GM19193 (cell line): ENCODE measurements at regions not wholly inside any gene's neighbourhood (a gene's known extent, or its start where the extent isn't known, plus 50 kb on each side); places are given as distances from the start of the nearest gene placed in this dataset.

ENCODE experiments used
- POLR2A ChIP-seq: IDR thresholded peaks from 4 replicates; pipeline ENCODE4 v1.6.1; 2011; ENCODE audit not compliant: insufficient read depth, insufficient read length; ENCODE audit errors: extremely low read depth

DNA sequence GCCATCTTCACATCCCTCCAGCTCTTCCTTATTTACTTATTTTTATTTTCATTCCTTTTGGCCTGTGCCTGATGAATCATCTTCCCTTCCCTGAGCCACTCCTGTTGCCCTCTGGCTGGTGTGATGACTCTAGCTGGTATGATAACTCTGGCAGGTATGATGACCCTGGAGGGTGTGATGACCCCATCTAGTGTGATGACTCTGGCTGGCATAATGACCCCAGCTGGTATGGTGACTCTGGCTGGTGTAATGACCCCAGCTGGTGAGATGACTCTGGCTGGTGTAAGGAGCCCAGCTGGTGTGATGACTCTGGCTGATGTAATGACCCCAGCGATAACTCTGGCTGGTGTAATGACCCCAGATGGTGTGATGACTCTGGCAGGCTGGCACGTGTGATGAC lies 426.8 kb downstream of the QKI start:
- TF ChIP-seq POLR2A = no peak

DNA sequence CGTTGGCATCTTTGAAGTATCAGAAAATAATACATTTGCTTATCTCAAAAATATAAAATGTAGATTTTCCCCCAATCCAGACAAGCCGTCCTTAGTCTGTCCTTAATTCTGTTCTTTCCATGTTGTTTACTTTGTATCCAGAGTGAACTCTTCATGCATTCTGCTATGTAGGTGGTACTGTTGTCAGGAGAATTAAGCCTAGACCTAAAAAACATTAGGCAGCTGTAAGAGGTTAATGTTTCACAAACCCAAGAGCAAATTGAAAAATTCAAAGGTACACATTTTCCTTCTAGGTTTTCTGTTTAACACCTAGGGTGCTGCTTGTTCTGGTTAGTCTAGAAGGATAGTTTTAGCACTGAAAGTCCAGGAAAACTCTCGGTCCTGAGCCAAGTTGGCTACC lies 426.4 kb downstream of the QKI start:
- TF ChIP-seq POLR2A = no peak

DNA sequence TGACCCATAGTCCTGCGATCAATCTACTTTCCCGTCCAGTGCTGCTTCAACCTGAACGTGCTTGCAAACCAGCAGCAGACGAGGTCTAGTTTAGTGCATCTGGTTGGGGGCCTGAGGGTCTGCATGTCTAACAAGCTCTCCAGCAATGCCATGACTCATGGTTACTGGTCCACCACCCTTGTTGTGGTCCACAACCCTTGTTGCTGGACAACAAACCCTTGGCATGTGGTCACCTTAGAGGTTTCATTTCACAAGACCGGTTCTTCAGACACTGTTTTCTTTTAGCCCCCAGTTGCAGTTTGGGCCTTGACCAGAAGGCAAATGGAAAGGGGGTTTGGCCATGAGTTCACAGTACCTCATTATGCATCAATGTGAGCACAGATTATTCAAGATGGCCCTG lies 424.8 kb downstream of the QKI start:
- TF ChIP-seq POLR2A = no peak

DNA sequence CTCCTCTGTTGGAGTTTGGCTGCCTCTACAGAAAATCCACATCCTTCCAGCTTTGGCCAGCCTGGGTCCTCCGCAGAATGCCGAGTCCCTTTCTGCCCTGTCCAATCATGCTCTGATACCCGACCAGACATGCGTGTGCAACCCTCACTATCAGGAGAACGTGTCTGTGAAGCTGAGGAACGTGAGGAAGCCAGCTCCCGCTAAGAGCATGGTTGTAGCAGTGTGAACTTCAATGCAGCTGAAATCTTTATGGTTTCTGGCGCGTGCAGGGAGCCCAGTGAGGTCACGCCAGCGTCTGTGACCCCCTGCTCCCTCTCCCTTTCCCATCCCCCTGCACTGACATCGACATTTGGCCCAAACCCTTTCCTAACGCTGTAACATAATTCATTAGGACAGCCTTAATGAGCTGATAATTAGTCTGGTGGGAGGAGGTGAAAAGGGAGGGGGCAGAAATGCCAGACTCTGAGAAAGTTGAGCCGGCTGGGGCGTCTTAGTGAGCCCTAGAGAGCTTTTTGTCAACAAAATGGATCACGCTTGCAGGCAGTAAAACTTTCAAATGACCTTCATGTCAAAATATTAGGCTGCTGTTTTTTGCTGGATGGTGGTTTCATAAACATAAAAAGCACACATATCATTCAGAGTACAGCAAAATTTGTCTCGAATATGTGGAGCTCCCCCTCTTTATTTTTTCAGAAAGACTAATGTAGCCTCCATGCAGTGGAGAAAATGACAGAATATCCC lies 423.3 kb downstream of the QKI start:
- no peak for TF ChIP-seq POLR2A

DNA sequence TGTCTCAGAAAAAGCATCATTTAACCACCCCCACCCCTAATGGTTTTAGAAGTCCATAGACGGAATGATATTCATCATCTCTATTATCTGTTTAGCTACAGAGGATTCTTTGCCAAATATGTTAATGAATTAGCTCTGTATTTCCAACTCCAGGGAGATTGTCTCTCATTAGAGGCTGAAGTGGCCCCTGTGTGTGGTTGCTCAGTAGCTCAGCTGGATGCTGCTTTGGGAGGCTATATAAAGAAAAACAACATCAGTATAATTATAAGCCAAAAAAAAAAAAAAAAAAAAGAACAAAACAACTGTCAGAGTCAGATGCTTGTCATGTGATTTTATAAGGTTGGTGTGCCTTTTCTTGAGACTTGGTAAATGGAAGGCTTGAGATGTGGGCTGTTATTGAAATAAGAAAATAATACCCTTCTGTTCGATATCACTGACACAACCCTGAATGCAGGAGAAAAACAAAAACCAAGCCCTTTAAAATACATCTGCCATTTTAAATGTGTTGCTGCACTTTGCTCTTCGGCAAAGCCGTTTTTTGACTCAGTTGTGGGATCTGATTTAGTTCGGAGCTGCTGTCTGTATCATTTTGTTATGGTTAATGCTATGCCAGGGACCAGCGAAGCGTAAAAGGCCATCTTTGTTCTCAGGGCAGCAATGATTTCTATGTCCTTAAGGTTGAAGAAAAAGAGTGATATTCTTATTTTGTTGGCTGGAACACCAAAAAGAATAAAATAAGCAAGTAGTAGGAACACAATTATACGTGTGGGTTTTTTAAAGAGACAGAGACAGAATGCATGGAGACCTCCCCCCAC lies 422.6 kb downstream of the QKI start:
- TF ChIP-seq POLR2A = no peak

DNA sequence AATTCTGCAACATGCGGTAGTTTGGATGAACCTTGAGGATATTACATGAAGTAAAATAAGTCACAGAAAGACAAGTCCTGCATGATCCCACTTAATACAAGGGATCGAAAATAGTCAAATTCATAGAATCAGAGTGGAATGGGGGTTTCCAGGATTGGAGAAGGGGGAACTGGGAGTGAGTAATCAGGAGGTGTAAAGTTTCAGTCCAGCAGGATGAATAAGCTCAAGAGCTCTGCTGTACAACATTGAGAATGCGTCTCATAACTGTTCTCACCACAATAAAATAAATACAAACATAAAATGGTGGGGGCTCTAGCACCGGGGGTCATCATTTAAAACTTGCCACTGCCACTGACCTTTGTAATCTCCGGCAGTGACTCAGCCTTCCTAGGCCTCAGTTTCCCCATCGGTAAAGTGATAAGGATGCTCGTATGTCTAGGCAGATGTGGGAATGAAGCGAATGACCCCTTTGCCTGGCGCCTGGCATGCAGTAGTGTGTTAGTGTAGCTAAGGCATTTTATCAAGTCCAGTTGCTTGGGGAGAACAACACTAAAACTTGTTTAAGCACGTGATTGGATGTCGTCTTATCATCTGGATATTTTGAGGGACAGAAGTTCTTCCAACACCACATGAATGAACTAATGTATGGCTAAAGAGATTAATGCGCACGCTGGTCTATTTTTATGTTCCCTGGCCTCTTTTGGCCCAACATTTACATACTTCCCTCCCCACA lies 421.1 kb downstream of the QKI start:
- TF ChIP-seq POLR2A = no peak

DNA sequence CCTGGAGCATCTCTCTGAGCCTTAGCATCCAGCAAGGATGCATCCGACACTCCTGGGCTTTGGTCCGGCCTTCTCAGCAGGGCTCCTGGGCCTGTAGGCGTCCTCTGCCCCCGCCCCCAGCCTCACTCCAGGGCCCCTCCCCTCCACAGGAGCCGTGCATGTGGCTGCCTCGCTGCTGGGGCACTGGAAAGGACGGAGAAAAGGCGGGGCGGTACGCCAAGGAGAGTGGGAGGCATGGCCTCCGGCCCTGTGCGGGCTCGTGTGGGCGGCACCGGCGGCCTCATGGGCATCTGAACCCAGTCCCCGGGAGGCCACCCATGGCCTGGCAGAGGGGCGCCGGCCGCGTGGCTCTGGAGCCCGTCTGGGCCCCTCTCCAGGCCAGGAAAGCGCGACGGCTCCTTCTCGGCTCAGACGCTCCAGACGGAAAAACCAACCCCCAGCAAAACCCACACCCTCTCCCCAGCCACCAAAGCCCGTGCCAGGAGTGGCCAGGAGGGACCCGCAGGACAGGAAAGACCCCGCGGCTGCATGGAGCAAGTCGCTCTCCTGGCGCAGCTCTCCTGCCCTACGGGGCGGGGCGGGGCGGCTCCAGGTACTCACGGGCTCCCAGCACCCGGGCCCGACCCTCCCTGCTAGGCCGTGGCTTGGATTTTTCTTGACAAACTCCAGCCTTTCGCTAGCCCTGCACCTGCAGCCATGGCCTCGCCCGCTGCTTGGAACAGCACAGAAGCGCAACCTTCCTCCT lies 419.9 kb downstream of the QKI start:
- TF ChIP-seq POLR2A = no peak

DNA sequence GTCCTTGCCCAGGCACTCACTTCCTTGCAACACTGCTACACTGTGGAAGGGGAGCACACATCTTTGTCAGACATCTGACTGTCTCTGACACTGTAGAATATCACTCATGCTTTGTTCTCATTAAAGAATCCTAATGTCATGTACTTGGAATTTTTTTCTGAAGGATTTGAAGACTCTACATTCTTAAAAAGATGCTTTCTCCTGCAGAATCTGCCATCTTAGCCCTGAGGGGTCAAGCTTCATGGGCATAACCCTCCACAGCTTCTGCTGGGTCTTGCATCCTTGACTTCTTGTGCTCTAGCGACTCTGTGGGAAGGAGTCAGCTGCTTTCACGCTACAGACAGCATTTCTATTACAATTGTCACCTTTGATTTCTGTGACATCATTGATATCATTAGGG lies 417.2 kb downstream of the QKI start:
- no peak for TF ChIP-seq POLR2A

DNA sequence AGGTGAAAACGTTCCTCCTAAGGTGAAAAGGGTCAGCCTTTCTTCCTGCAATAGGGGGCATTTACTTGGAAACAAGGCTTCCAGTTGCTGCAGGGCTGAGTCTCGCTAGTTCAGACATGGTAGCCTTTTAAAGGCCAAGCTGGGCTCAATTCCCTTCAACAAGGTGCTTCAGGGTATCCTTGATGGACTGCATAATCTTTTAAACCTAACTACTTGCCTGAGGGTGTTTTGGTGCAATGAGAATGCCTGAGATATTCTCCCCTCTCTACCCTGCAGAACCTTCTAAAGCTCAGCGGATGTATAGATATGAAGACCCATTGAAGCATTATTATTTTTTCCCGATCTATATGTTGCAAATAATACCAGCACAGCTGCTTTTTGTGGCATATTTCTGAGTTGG lies 416.1 kb downstream of the QKI start:
- no peak for TF ChIP-seq POLR2A

DNA sequence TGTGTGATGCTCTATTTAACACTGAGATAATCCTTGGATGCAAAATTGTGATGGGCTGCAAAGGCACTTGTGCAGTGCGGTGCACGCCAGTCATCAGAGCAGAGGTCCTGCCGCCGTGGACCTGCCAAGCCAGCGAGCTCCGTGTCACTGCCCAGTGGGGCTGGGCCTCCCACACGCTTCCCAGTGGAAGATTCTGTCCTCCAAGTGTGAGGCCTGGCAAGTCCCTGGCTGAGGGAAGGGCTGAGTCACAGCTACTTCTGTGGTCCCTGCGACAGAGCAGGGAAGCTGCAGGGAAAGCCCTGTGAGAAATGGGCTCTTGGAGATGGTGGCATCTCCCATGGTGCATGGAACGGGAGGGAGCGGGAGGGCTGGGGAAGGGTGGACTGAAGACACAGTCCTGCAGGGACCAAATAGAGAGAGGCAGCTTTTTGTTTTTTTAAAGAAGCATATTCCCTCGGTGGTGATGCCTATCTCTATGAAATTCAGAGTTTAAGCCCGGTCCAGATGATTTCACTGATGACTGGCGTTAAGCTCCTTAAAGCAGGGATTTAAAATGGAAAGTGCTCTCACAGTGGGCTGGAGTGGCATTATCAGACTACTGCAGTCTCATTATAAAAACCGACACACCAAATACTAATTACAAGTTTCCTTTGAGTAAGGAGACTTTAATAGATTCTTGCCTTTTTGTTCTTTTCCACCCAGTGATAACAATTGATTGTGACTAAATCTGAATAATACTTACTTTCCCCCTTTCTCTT lies 413.7 kb downstream of the QKI start:
- TF ChIP-seq POLR2A = no peak

DNA sequence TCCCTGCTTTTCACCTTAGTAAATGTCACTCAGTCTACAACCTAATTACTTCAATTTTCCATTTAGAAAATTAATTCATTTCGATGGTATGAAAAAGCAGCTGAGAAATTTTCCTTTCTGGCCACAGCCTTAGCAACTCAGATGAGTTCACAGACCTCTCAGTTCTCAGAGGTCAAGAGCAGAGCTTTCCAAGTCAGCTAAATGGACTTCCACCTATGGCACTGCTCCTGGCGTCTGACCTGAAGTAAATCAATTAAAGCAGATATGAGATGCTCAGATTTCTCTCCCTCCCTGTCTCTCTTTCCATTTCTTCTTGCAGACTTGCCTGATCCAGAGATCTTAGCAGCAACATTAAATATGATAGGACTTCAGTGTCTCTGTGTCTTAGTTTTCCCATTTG lies 412.6 kb downstream of the QKI start:
- TF ChIP-seq POLR2A = no peak

DNA sequence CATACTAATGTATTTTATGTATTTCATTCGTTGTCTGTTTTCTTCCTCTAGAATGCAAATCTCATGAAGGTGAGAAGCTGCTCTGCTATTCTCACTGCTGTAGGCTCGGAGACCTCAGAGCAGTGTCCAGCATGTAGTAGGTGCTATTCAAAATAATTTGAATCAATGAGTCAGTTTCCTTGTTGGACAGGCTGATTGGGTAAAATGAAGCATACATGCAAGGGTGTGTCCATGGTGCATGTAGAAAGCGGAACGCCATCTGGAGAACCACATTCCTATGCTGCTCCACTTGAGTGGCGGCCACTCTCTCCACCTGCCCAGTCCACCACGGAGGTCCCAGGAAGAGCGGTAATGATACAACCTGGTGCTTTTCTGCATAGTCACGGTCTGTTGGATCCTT lies 412.1 kb downstream of the QKI start:
- no peak for TF ChIP-seq POLR2A

DNA sequence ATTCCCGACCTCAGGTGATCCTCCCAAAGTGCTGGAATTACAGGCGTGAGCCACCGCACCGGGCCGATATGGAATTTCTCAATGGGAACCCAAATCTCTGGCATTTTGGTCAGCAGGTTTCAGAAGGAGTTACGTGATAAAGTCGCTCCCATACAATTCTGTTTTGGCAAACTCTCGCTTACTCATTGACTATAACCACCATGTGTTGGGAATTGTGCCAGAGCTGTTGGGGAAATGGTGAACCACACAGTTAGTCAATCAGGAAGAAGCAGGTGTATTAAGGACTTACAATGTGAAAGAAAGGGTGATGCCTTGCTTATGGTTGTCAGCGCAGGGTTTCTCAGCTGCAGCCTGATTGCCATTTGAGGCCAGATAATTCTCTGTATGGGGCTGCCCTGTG lies 410.5 kb downstream of the QKI start:
- no peak for TF ChIP-seq POLR2A

DNA sequence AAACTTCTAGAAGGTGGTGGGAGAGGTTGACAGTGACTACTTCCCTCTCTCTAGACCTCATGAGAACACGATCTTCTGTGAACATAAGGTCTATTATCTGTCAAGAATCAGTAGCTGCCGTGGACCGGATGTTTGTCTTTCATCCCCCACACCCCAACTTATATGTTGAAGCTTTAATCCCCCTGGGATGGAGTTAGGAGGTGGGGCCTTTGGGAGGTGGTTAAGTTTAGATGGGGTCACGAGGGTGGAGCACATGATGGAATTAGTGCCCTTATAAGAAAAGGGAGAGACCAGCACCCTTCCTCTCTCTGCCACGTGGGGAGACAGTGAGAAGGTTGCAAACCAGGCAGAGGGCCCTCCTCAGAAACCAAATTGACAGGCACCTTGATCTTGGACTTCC lies 409.1 kb downstream of the QKI start:
- no peak for TF ChIP-seq POLR2A
